ENCODE measurements at regions not wholly inside any gene's neighbourhood (a gene's known extent, or its start where the extent isn't known, plus 50 kb on each side); places are given as distances from the start of the nearest gene placed in this dataset.

DNA sequence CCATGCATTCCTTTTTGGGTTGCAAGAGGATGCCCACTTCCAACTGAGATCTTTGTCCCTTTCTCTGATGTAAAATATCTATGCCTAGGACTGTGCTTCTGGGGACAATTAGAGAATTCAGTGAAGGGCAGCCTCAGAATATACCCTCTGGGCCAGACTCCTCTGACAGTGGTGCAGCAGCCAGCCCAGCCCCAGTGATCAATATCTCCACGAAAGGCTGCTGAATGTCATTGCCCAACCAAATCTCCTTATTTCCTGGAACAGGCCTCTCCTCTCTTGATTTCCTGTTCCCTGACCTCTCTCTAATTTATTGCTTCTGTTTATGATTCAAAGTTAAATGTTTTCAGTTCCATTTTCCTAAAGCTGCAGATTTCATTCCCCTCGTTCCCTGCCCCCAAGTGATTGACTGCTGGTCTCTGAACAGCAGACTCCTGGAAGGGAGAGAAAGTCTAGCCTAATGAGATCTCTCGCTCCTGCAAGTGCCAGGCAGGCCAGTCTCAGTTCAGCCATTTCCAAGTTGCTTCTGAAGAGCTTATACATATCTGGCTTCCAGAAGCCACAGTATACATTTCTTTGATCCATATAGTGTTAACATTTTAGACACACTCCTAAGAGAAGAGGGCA is 104.4 kb upstream of the SALL1 start:
- no peak for TF ChIP-seq GATA2 (IDR thresholded peaks at IDR 0.05; ENCODE audit: low read depth, low read length)
- no peak for TF ChIP-seq GATA3 (IDR thresholded peaks at IDR 0.05; ENCODE audit: low read depth, low read length)

Data from SH-SY5Y (cell line).